IMR-90 (cell line): ENCODE measurements at regions not wholly inside any gene's neighbourhood (a gene's known extent, or its start where the extent isn't known, plus 50 kb on each side); places are given as distances from the start of the nearest gene placed in this dataset.

Source experiments
- ATAC-seq: fragments of 200-7000 bp; cut with Tn5 transposase; 2 replicates; pipeline ENCODE4 v1.9.1; 2020; ENCODE audit warnings: low read depth, mild to moderate bottlenecking, moderate library complexity
- BruUV-seq: library from RNA; stranded (reverse); fragments of 400-500 nt; replicated peaks from 2 replicates; lab custom pipeline; 2021; lab: Mats Ljungman, UMichigan
- CTCF ChIA-PET: fragments of 300-600 bp; formaldehyde crosslinking; extraction: SDS; loops from one replicate; lab custom pipeline; 2021; ENCODE audit warnings: antibody characterized with exemption; lab: Yijun Ruan, JAX
- POLR2A ChIA-PET: fragments of 300-600 bp; sonication (Branson Sonifier 250); formaldehyde crosslinking; loops from one replicate; lab custom pipeline; 2022; ENCODE audit warnings: antibody characterized with exemption; ENCODE audit not compliant: unreplicated experiment; lab: Charles Lee
- DNase-seq: peaks from one replicate; pipeline ENCODE4 v3.0.0; 2013
- H2AFZ ChIP-seq: replicated peaks from 2 replicates; pipeline ENCODE3; 2013; ENCODE audit warnings: low read length, mild to moderate bottlenecking; ENCODE audit not compliant: poor library complexity
- H2AK5ac ChIP-seq: 2 replicates; pipeline ENCODE4 v1.6.1; 2013; ENCODE audit warnings: low read depth, low read length, inconsistent platforms
- H2AK9ac ChIP-seq: replicated peaks from 2 replicates; pipeline ENCODE3; 2013; ENCODE audit warnings: mild to moderate bottlenecking, low read depth, low read length, moderate library complexity; ENCODE audit not compliant: poor library complexity
- H2BK120ac ChIP-seq: 2 replicates; pipeline ENCODE4 v1.6.1; 2013; ENCODE audit warnings: low read depth, low read length, inconsistent platforms
- H2BK15ac ChIP-seq: 3 replicates; pipeline ENCODE4 v1.6.1; 2013; ENCODE audit warnings: low read depth, low read length, inconsistent platforms
- H2BK20ac ChIP-seq: 2 replicates; pipeline ENCODE4 v1.6.1; 2013; ENCODE audit warnings: low read depth, mild to moderate bottlenecking, inconsistent platforms, low read length, moderate library complexity
- H2BK5ac ChIP-seq: 2 replicates; pipeline ENCODE4 v1.6.1; 2013; ENCODE audit warnings: mild to moderate bottlenecking, low read depth, low read length, inconsistent platforms; ENCODE audit not compliant: poor library complexity, severe bottlenecking
- H3K14ac ChIP-seq: replicated peaks from 2 replicates; pipeline ENCODE4 v1.6.1; 2013; ENCODE audit warnings: low read depth, low read length, inconsistent platforms
- H3K18ac ChIP-seq: 2 replicates; pipeline ENCODE4 v1.6.1; 2013; ENCODE audit warnings: low read depth, low read length, control low read depth
- H3K23ac ChIP-seq: 2 replicates; pipeline ENCODE4 v1.6.1; 2013; ENCODE audit warnings: low read depth, low read length, inconsistent platforms
- H3K27ac ChIP-seq: 2 replicates; pipeline ENCODE4 v1.5.1; 2013; ENCODE audit warnings: mild to moderate bottlenecking, control low read depth, low read length; ENCODE audit not compliant: insufficient read depth
- H3K27me3 ChIP-seq: 2 replicates; pipeline ENCODE4 v1.6.1; 2013; ENCODE audit warnings: low read length; ENCODE audit not compliant: control insufficient read depth, insufficient read depth
- H3K36me3 ChIP-seq: 2 replicates; pipeline ENCODE4 v1.6.1; 2013; ENCODE audit warnings: low read length, mixed read lengths; ENCODE audit not compliant: control insufficient read depth, insufficient read depth
- H3K4ac ChIP-seq: 2 replicates; pipeline ENCODE4 v1.6.1; 2013; ENCODE audit warnings: low read depth, low read length, inconsistent platforms
- H3K4me1 ChIP-seq: 2 replicates; pipeline ENCODE4 v1.6.1; 2013; ENCODE audit warnings: low read length, mixed read lengths; ENCODE audit not compliant: control insufficient read depth, insufficient read depth
- H3K4me2 ChIP-seq: 2 replicates; pipeline ENCODE4 v1.6.1; 2013; ENCODE audit warnings: low read depth, mild to moderate bottlenecking, control low read depth, low read length, moderate library complexity
- H3K4me3 ChIP-seq: 2 replicates; pipeline ENCODE4 v1.5.1; 2013; ENCODE audit warnings: low read depth, mild to moderate bottlenecking, control low read depth, low read length, moderate library complexity; ENCODE audit not compliant: insufficient read depth
- H3K56ac ChIP-seq: 2 replicates; pipeline ENCODE4 v1.6.1; 2013; ENCODE audit warnings: low read length, inconsistent platforms; ENCODE audit not compliant: insufficient read depth; ENCODE audit errors: extremely low read depth
- H3K79me1 ChIP-seq, 2 experiments: 2 replicates each; pipeline ENCODE4 v1.6.1; 2013; ENCODE audit warnings: low read length in 2 of 2, inconsistent platforms in 1 of 2, low read depth in 1 of 2
- H3K9ac ChIP-seq: 2 replicates; pipeline ENCODE4 v1.6.1; 2013; ENCODE audit warnings: low read depth, low read length, control low read depth
- H3K9me1 ChIP-seq: 2 replicates; pipeline ENCODE4 v1.6.1; 2013; ENCODE audit warnings: low read length, inconsistent platforms; ENCODE audit not compliant: insufficient read depth
- H3K9me3 ChIP-seq: 2 replicates; pipeline ENCODE4 v1.6.1; 2013; ENCODE audit warnings: low read length; ENCODE audit not compliant: control insufficient read depth, insufficient read depth
- H4K20me1 ChIP-seq: 2 replicates; pipeline ENCODE4 v1.6.1; 2013; ENCODE audit warnings: low read length, inconsistent platforms; ENCODE audit not compliant: insufficient read depth
- H4K5ac ChIP-seq: 2 replicates; pipeline ENCODE4 v1.6.1; 2013; ENCODE audit warnings: mild to moderate bottlenecking, low read depth, low read length, control low read depth
- H4K8ac ChIP-seq, 2 experiments: 2 replicates each; pipeline ENCODE4 v1.6.1; 2013; ENCODE audit warnings: low read depth in 2 of 2, low read length in 2 of 2, control low read depth in 1 of 2, inconsistent platforms in 1 of 2
- H4K91ac ChIP-seq: 2 replicates; pipeline ENCODE4 v1.6.1; 2013; ENCODE audit warnings: low read depth, low read length, inconsistent platforms; ENCODE audit not compliant: insufficient read depth
- BHLHE40 ChIP-seq: fragments of 150-350 bp; IDR thresholded peaks from 2 replicates; pipeline ENCODE4 v1.6.1; 2016; ENCODE audit warnings: mild to moderate bottlenecking, low read depth, low read length
- CEBPB ChIP-seq: IDR thresholded peaks from 2 replicates; pipeline ENCODE4 v1.6.1; 2012; ENCODE audit warnings: low read depth, low read length, improper control_type of control experiment
- CTCF ChIP-seq: conservative IDR thresholded peaks from 2 replicates; pipeline ENCODE4 v1.5.1; 2012; ENCODE audit warnings: mild to moderate bottlenecking, low read depth, low read length, improper control_type of control experiment
- MXI1 ChIP-seq: IDR thresholded peaks from 2 replicates; pipeline ENCODE4 v1.6.1; 2012; ENCODE audit warnings: low read depth, mild to moderate bottlenecking, low read length, moderate library complexity, borderline replicate concordance
- RAD21 ChIP-seq: IDR thresholded peaks from 2 replicates; pipeline ENCODE4 v1.6.1; 2012; ENCODE audit warnings: low read length, improper control_type of control experiment
- RCOR1 ChIP-seq: IDR thresholded peaks from 2 replicates; pipeline ENCODE4 v1.6.1; 2012; ENCODE audit warnings: mild to moderate bottlenecking, low read length, improper control_type of control experiment; ENCODE audit not compliant: insufficient replicate concordance
- RFX5 ChIP-seq: IDR thresholded peaks from 2 replicates; pipeline ENCODE4 v1.8.0; 2012; ENCODE audit warnings: low read depth, mild to moderate bottlenecking, low read length, moderate library complexity
- SMC3 ChIP-seq: fragments of 150-350 bp; IDR thresholded peaks from 2 replicates; pipeline ENCODE4 v1.6.1; 2016; ENCODE audit warnings: low read depth, mild to moderate bottlenecking, antibody characterized with exemption, low read length, moderate library complexity
- WGBS, 2 experiments: methylation state at CpG; one replicate each; pipeline versions ENCODE4 v1.1.5 to v1.1.7; 2013; ENCODE audit warnings: missing lambda C conversion rate in 2 of 2; ENCODE audit not compliant: insufficient read length in 1 of 2; ENCODE audit errors: extremely low coverage in 2 of 2; 5-methylcytosine and 5-hydroxymethylcytosine counted together
- dilution Hi-C: fragments of 300-500 bp; cut with HindIII; formaldehyde crosslinking; loops from one replicate; pipeline ENCODE4 v1.14.3; 2018; ENCODE audit warnings: low sequenced_read_pairs; ENCODE audit not compliant: unreplicated experiment
- in situ Hi-C: fragments of 300-500 bp; cut with MboI; formaldehyde crosslinking; loops from 3 replicates; pipeline ENCODE4 v1.14.3; 2019; ENCODE audit warnings: low sequenced_read_pairs, inconsistent platforms, mixed read lengths
- intact Hi-C: fragments of 100-400 bp; cut with micrococcal nuclease; formaldehyde crosslinking; loops from 2 replicates; pipeline ENCODE4 v1.10.0; 2022

- in situ Hi-C loops, result no loop called here
- H2BK15ac ChIP-seq, result no peak overlapping the region
- H2AK5ac ChIP-seq, result no peak overlapping the region; the same call in 1 of the 2 replicates
- H4K20me1 ChIP-seq, result no peaks in the 10 kb centered on the region
- ATAC-seq (no peak), DNase-seq (no peak)
- no peak overlapping the region for H3K4me3 ChIP-seq
- TF ChIP-seq MXI1, result no peak
- TF ChIP-seq RFX5, result no peak
- TF ChIP-seq RCOR1, result no peak
- TF ChIP-seq CTCF, result no peak
- no peak for TF ChIP-seq RAD21
- no peak for TF ChIP-seq SMC3
- no peak for TF ChIP-seq BHLHE40
- no peak for TF ChIP-seq CEBPB
- H2AK9ac ChIP-seq, result no peak overlapping the region
- H3K56ac ChIP-seq, result no peak overlapping the region
- H3K23ac ChIP-seq, result no peak overlapping the region
- intact Hi-C loops, result no loop called here
- 69% methylated on average over 4 of the region's 9 CpGs; no CpG with 5 or more reads in 1 of the 2 experiments for WGBS, 2 experiments
- ChIA-PET POLR2A (no interaction called here), CTCF (no interaction called here)
- H4K5ac ChIP-seq, result no peak overlapping the region
- H3K9ac ChIP-seq, result no peak overlapping the region
- H3K9me1 ChIP-seq, result no peaks in the 10 kb centered on the region
- no peak overlapping the region for H2AFZ ChIP-seq
- H3K27me3 ChIP-seq, result peaks cover 64% of the 10 kb centered on the region
- H3K36me3 ChIP-seq, result no peaks in the 10 kb centered on the region
- no peaks in the 10 kb centered on the region for H3K9me3 ChIP-seq
- no peak overlapping the region for H3K27ac ChIP-seq
- BruUV-seq, result no TSS peak
- H3K4me2 ChIP-seq, result no peak overlapping the region
- H3K14ac ChIP-seq, result no peak overlapping the region
- no peak overlapping the region for H2BK20ac ChIP-seq
- H3K4ac ChIP-seq, result no peak overlapping the region
- no peak overlapping the region for H2BK5ac ChIP-seq
- no peak overlapping the region for H3K18ac ChIP-seq
- H3K79me1 ChIP-seq, result no peaks in the 10 kb centered on the region
- no peaks in the 10 kb centered on the region for H3K4me1 ChIP-seq
- H4K91ac ChIP-seq, result no peak overlapping the region
- no peak overlapping the region for H4K8ac ChIP-seq
- no peak overlapping the region for H2BK120ac ChIP-seq
- dilution Hi-C loops, result no loop called here
Measured at GRCh38 chr2:120524174-120524573, 178.2 kb downstream of the INHBB start.
